ENCODE measurements at regions not wholly inside any gene's neighbourhood (a gene's known extent, or its start where the extent isn't known, plus 50 kb on each side); places are given as distances from the start of the nearest gene placed in this dataset.

DNA sequence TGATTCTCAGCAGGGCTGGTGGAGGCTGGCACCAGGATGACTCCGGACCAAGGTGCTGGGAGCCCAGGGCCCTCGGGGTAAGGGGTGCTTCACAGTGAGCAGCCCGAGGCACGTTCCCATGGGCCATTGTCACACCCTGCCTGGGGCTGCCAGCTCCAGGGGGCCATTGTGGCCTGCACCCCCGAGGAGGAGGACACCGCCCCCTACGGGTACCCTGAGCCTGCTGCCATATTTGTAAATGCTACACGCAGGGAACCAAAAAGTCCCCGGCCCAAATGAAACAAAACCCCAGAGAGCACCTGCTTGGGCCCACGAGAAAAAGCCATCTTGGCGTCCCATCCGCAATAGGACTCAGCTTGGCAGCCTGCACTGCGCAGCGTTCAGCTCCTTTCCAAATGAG is 64.7 kb upstream of the GATA5 start:
- TF ChIP-seq ELF1 (CRISPR knock-in tag; IDR thresholded peaks at IDR 0.05) (no peak), FOXK1 (CRISPR knock-in tag; IDR thresholded peaks at IDR 0.05; ENCODE audit: borderline replicate concordance, low read depth) (no peak), POLR2A (IDR thresholded peaks at IDR 0.05; ENCODE audit: insufficient read depth in 1 of 2, low read depth in 2 of 2, low read length in 2 of 2) (no peak), POLR2AphosphoS5 (IDR thresholded peaks at IDR 0.05; ENCODE audit: low read depth, low read length) (no peak), EHMT2 (IDR thresholded peaks at IDR 0.05; ENCODE audit: borderline replicate concordance, low read depth, low read length) (no peak), TCF7 (IDR thresholded peaks at IDR 0.05; ENCODE audit: low read depth) (no peak), SP1 (IDR thresholded peaks at IDR 0.05) (no peak), SP1 (CRISPR knock-in tag; IDR thresholded peaks at IDR 0.05) (no peak), FOXM1 (CRISPR knock-in tag; IDR thresholded peaks at IDR 0.05) (no peak)

Data from HepG2 (cell line).